GM12875 (cell line): ENCODE measurements at regions not wholly inside any gene's neighbourhood (a gene's known extent, or its start where the extent isn't known, plus 50 kb on each side); places are given as distances from the start of the nearest gene placed in this dataset.

Source experiments
- H3K4me3 ChIP-seq: one replicate; pipeline ENCODE4 v1.5.1; 2011; ENCODE audit warnings: low read depth, low read length, control low read depth
- CTCF ChIP-seq: IDR thresholded peaks from 2 replicates; pipeline ENCODE4 v1.5.1; 2011; ENCODE audit warnings: low read depth, mild to moderate bottlenecking, control low read depth, inconsistent platforms, low read length, moderate library complexity, borderline replicate concordance; ENCODE audit not compliant: insufficient read depth

- no peak overlapping the region for H3K4me3 ChIP-seq
- no peak for TF ChIP-seq CTCF
Observed at GRCh38 chr3:147649475-147649874, 240.3 kb downstream of the ZIC1 start.

GRCh38 chr3:147651107-147651778 is 242.1 kb downstream of the ZIC1 start:
- TF ChIP-seq CTCF = no peak
- no peak overlapping the region for H3K4me3 ChIP-seq

GRCh38 chr3:147652651-147653366 is 243.6 kb downstream of the ZIC1 start:
- no peak for TF ChIP-seq CTCF
- no peak overlapping the region for H3K4me3 ChIP-seq

- H3K4me3 ChIP-seq = no peak overlapping the region
- no peak for TF ChIP-seq CTCF
Observed at GRCh38 chr3:147653367-147653923, 244.3 kb downstream of the ZIC1 start.

- no peak for TF ChIP-seq CTCF
- H3K4me3 ChIP-seq = no peak overlapping the region
Observed at GRCh38 chr3:147654827-147655226, 245.7 kb downstream of the ZIC1 start.

- TF ChIP-seq CTCF = no peak
- no peak overlapping the region for H3K4me3 ChIP-seq
Observed at GRCh38 chr3:147655236-147655635, 246.1 kb downstream of the ZIC1 start.

- TF ChIP-seq CTCF = no peak
- H3K4me3 ChIP-seq = no peak overlapping the region
Observed at GRCh38 chr3:147656023-147656422, 246.9 kb downstream of the ZIC1 start.
